Adrenal gland (tissue), 5 donors: ENCODE measurements at regions not wholly inside any gene's neighbourhood (a gene's known extent, or its start where the extent isn't known, plus 50 kb on each side); places are given as distances from the start of the nearest gene placed in this dataset.

ENCODE experiments used
- POLR2A ChIP-seq, 2 donors: fragments of 450-650 bp; IDR thresholded peaks; one replicate each; pipeline ENCODE4 v1.6.1; 2017; ENCODE audit warnings: antibody characterized with exemption in 2 of 2, mild to moderate bottlenecking in 2 of 2, moderate library complexity in 1 of 2
- TF ChIP-seq, protein P1 (sequence below), 6 experiments: fragments of 450-650 bp in 4 of 6; fragments of 200-600 bp in 2 of 6; sonication (generic) in 1 of 6; IDR thresholded peaks; 1 replicate in 5 of 6; 2 replicates in 1 of 6; pipeline versions ENCODE4 v1.5.1 to v1.8.0; 2016 to 2021; ENCODE audit warnings: antibody characterized with exemption in 6 of 6, mild to moderate bottlenecking in 2 of 6, moderate library complexity in 1 of 6
- donor health status: DM: no; HTN: no; CAD: no.

DNA sequence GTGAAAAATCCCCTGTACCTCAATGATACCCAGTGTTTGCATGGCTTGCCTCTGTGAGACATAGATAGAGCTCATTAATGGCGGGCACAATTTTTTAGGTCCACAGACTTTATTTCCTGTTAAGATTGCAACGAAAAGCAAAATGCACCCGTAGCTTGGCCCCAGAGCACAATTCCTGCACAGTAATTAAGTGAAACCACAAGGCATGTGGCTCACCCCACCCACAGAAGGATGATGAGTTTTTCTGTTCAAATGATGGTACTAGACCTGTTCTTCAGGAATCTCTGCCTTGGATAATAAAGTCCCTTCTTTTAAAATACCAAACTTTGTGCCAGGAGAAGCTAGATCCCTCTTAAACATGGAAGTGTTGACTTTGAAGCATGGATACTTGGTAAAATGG, 738.1 kb downstream of the QKI start:
- TF ChIP-seq, protein P1, sequence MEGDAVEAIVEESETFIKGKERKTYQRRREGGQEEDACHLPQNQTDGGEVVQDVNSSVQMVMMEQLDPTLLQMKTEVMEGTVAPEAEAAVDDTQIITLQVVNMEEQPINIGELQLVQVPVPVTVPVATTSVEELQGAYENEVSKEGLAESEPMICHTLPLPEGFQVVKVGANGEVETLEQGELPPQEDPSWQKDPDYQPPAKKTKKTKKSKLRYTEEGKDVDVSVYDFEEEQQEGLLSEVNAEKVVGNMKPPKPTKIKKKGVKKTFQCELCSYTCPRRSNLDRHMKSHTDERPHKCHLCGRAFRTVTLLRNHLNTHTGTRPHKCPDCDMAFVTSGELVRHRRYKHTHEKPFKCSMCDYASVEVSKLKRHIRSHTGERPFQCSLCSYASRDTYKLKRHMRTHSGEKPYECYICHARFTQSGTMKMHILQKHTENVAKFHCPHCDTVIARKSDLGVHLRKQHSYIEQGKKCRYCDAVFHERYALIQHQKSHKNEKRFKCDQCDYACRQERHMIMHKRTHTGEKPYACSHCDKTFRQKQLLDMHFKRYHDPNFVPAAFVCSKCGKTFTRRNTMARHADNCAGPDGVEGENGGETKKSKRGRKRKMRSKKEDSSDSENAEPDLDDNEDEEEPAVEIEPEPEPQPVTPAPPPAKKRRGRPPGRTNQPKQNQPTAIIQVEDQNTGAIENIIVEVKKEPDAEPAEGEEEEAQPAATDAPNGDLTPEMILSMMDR (IDR thresholded peaks at IDR 0.05), result no peak
- TF ChIP-seq POLR2A (IDR thresholded peaks at IDR 0.05), result no peak
